GM21526 (cell line): ENCODE measurements at regions not wholly inside any gene's neighbourhood (a gene's known extent, or its start where the extent isn't known, plus 50 kb on each side); places are given as distances from the start of the nearest gene placed in this dataset.

Experiments
- ATAC-seq: cut with Tn5 transposase; IDR thresholded peaks from one replicate; pipeline ENCODE4 v1.9.1; 2021; ENCODE audit warnings: moderate library complexity; ENCODE audit not compliant: unreplicated experiment, low FRiP score

- no peak for ATAC-seq
These were observed 354.9 kb downstream of the TFAP2A start for GRCh38 chr6:10060004-10060403.

- ATAC-seq = no peak
These were observed 360.2 kb downstream of the TFAP2A start for GRCh38 chr6:10054672-10055071.

- no peak for ATAC-seq
These were observed 363.6 kb downstream of the TFAP2A start for GRCh38 chr6:10051283-10051682.

GRCh38 chr6:10048370-10049297 lies 366.2 kb downstream of the TFAP2A start:
- ATAC-seq = no peak

- ATAC-seq = no peak
These were observed 372.6 kb downstream of the TFAP2A start for GRCh38 chr6:10042280-10042679.

- ATAC-seq = no peak
These were observed 381.5 kb downstream of the TFAP2A start for GRCh38 chr6:10033223-10033829.

- no peak for ATAC-seq
These were observed 383.3 kb downstream of the TFAP2A start for GRCh38 chr6:10031617-10032016.

GRCh38 chr6:10030942-10031537 lies 383.8 kb downstream of the TFAP2A start:
- ATAC-seq = no peak

GRCh38 chr6:10028222-10028621 lies 386.7 kb downstream of the TFAP2A start:
- ATAC-seq = no peak

- ATAC-seq = no peak
These were observed 395.0 kb downstream of the TFAP2A start for GRCh38 chr6:10019851-10020250.

- no peak for ATAC-seq
These were observed 400.3 kb downstream of the TFAP2A start for GRCh38 chr6:10014557-10014956.

GRCh38 chr6:10000551-10000950 lies 414.3 kb downstream of the TFAP2A start:
- no peak for ATAC-seq

GRCh38 chr6:9999796-10000195 lies 415.1 kb downstream of the TFAP2A start:
- ATAC-seq = no peak

- no peak for ATAC-seq
These were observed 428.6 kb downstream of the TFAP2A start for GRCh38 chr6:9986273-9986672.

- no peak for ATAC-seq
These were observed 429.4 kb downstream of the TFAP2A start for GRCh38 chr6:9985481-9985880.

- ATAC-seq = no peak
These were observed 430.3 kb downstream of the TFAP2A start for GRCh38 chr6:9984607-9985006.

- no peak for ATAC-seq
These were observed 431.7 kb downstream of the TFAP2A start for GRCh38 chr6:9983168-9983567.

GRCh38 chr6:9982215-9982614 lies 432.7 kb downstream of the TFAP2A start:
- no peak for ATAC-seq

- no peak for ATAC-seq
These were observed 434.9 kb downstream of the TFAP2A start for GRCh38 chr6:9979996-9980395.

GRCh38 chr6:9978480-9978879 lies 436.4 kb downstream of the TFAP2A start:
- no peak for ATAC-seq

GRCh38 chr6:9977411-9977810 lies 437.5 kb downstream of the TFAP2A start:
- no peak for ATAC-seq

GRCh38 chr6:9961646-9962045 lies 453.2 kb downstream of the TFAP2A start:
- ATAC-seq = no peak
